SJCRH30 (cell line): ENCODE measurements at regions not wholly inside any gene's neighbourhood (a gene's known extent, or its start where the extent isn't known, plus 50 kb on each side); places are given as distances from the start of the nearest gene placed in this dataset.
"Not testable (repeated sequence)": the region's sequence is repeated elsewhere in the genome, so short reads cannot be mapped to it uniquely, and the experiment has no call there.

Experiments used
- DNase-seq, 2 experiments: peaks; one replicate each; pipeline ENCODE4 v3.0.0-alpha.2; 2015 to 2020
- H3K27ac ChIP-seq: fragments of 250-450 bp; sonication (Bioruptor Pico); 2 replicates; pipeline ENCODE4 v1.5.1; 2020; ENCODE audit warnings: mild to moderate bottlenecking, moderate library complexity
- H3K27me3 ChIP-seq: fragments of 250-450 bp; sonication (Bioruptor Pico); 2 replicates; pipeline ENCODE4 v1.5.1; 2020; ENCODE audit warnings: mild to moderate bottlenecking, moderate library complexity
- H3K36me3 ChIP-seq: fragments of 250-450 bp; sonication (Bioruptor Pico); 2 replicates; pipeline ENCODE4 v1.5.1; 2020; ENCODE audit warnings: mild to moderate bottlenecking, moderate library complexity
- H3K4me1 ChIP-seq: fragments of 250-450 bp; sonication (Bioruptor Pico); 2 replicates; pipeline ENCODE4 v1.5.1; 2020; ENCODE audit warnings: mild to moderate bottlenecking, moderate library complexity
- H3K4me3 ChIP-seq: fragments of 250-450 bp; sonication (Bioruptor Pico); 2 replicates; pipeline ENCODE4 v1.5.1; 2020; ENCODE audit warnings: mild to moderate bottlenecking, moderate library complexity
- H3K9me3 ChIP-seq: fragments of 250-450 bp; sonication (Bioruptor Pico); replicated peaks from 2 replicates; pipeline ENCODE4 v1.5.1; 2020; ENCODE audit warnings: mild to moderate bottlenecking, moderate library complexity

DNA sequence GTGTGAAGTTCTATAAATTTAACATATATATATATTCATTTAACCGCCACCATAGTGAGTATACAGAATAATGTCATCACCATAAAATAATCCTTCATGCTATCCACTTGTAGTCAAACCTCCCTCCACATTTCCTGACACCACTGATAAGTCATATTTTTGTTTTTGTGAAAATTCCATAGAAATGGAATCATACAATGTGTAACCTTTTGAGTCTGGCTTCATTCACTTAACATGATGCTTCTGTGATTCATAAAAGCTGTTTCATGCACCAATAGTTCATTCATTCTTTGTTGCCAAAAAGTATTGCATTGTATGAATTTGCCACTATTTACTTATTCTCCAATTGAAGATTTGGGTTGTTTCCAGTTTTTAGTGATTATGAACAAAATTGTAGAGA, 497.5 kb upstream of the PCDH20 start:
- H3K9me3 ChIP-seq, result no peaks in the 10 kb centered on the region
- no peaks in the 10 kb centered on the region for H3K27me3 ChIP-seq
- no peaks in the 10 kb centered on the region for H3K36me3 ChIP-seq
- no peak overlapping the region for H3K4me3 ChIP-seq
- H3K4me1 ChIP-seq, result no peaks in the 10 kb centered on the region
- H3K27ac ChIP-seq, result no peak overlapping the region
- DNase-seq, result no peak

- DNase-seq, result no peak
- no peaks in the 10 kb centered on the region for H3K4me1 ChIP-seq
- H3K9me3 ChIP-seq, result no peaks in the 10 kb centered on the region
- no peak overlapping the region for H3K27ac ChIP-seq
- no peak overlapping the region for H3K4me3 ChIP-seq
- no peaks in the 10 kb centered on the region for H3K36me3 ChIP-seq
- H3K27me3 ChIP-seq, result no peaks in the 10 kb centered on the region
Observed at GRCh38 chr13:61908906-61909615, 493.4 kb upstream of the PCDH20 start.

GRCh38 chr13:61905054-61905453, 489.4 kb upstream of the PCDH20 start:
- Histone ChIP-seq H3K4me3 (no peak overlapping the region), H3K36me3 (no peaks in the 10 kb centered on the region)

GRCh38 chr13:61901946-61902541, 486.4 kb upstream of the PCDH20 start:
- Histone ChIP-seq H3K4me3 (no peak overlapping the region), H3K9me3 (no peaks in the 10 kb centered on the region), H3K27me3 (no peaks in the 10 kb centered on the region), H3K27ac (no peak overlapping the region), H3K36me3 (no peaks in the 10 kb centered on the region), H3K4me1 (no peaks in the 10 kb centered on the region)
- no peak for DNase-seq

More at GRCh38 chr13:61905054-61905453, 489.4 kb upstream of the PCDH20 start:
- no peak overlapping the region for H3K27ac ChIP-seq
- H3K27me3 ChIP-seq, result no peaks in the 10 kb centered on the region
- no peaks in the 10 kb centered on the region for H3K9me3 ChIP-seq
- H3K4me1 ChIP-seq, result no peaks in the 10 kb centered on the region
- no peak for DNase-seq

DNA sequence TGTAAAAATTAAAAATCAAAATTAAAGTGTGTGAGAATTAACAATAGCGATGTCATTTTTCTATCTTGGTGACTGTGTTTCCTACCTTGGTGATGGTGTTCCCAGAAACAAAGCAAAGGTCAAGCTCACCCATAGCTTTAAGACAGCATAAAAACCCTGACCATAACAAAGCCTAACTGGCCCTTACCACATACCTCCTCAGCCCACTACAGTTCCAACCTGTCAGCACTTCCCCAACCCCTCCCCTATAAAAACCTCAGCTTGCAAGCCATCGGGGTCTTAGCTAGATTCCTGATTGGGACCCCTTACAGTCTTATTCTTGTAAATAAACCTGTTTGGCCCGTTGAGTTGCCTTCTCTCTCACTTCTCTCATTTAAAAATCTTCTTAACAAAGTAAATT, 484.4 kb upstream of the PCDH20 start:
- H3K4me3 ChIP-seq, result no peak overlapping the region
- H3K27me3 ChIP-seq, result no peaks in the 10 kb centered on the region
- no peak for DNase-seq
- no peaks in the 10 kb centered on the region for H3K4me1 ChIP-seq
- no peaks in the 10 kb centered on the region for H3K36me3 ChIP-seq
- no peak overlapping the region for H3K27ac ChIP-seq
- H3K9me3 ChIP-seq, result no peaks in the 10 kb centered on the region

- Histone ChIP-seq H3K36me3 (no peaks in the 10 kb centered on the region), H3K4me1 (no peaks in the 10 kb centered on the region), H3K9me3 (no peaks in the 10 kb centered on the region), H3K4me3 (no peak overlapping the region), H3K27ac (no peak overlapping the region), H3K27me3 (no peaks in the 10 kb centered on the region)
- no peak for DNase-seq
Observed at GRCh38 chr13:61898207-61898606, 482.6 kb upstream of the PCDH20 start.

- Histone ChIP-seq H3K36me3 (no peaks in the 10 kb centered on the region), H3K9me3 (no peaks in the 10 kb centered on the region), H3K4me3 (no peak overlapping the region), H3K27ac (no peak overlapping the region), H3K4me1 (no peaks in the 10 kb centered on the region), H3K27me3 (no peaks in the 10 kb centered on the region)
- no peak for DNase-seq
Observed at GRCh38 chr13:61891401-61891800, 475.8 kb upstream of the PCDH20 start.

GRCh38 chr13:61884830-61885229, 469.2 kb upstream of the PCDH20 start:
- Histone ChIP-seq H3K27me3 (no peaks in the 10 kb centered on the region), H3K4me3 (no peak overlapping the region), H3K4me1 (no peaks in the 10 kb centered on the region), H3K36me3 (no peaks in the 10 kb centered on the region), H3K9me3 (no peaks in the 10 kb centered on the region), H3K27ac (no peak overlapping the region)
- DNase-seq, result no peak

DNA sequence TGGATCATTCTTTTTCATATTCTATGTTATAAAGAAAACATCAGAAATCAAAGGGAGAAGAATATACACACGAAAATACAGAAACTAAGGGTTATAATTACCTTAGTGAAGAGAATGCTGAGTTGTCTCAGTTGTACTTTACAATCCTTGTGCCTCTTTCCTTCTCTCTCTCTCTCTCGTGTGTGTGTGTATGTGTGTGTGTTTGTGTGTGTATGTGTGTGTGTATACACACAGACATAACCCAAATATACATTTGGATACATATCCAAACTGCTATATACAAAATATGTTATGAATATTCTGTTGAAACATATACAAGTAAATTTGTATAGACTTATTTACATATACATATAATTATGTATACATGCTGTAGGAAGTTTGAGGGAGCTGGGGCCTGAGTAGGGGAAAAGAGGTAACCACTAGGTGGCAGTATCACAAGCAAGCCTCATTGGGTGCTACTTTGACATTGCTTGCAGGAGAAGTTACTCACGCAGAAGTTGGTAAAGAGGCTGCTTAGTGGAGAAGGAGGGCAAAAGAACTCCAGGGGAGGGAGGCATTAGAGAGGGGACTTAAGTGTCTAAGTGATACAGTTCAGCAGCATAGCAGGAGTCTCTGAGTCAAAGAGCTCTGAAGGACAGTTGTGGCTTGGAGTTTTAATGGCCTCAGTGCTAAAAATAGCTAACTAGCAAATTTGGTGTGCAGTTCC, 465.1 kb upstream of the PCDH20 start:
- Histone ChIP-seq H3K27ac (no peak overlapping the region), H3K4me1 (no peaks in the 10 kb centered on the region), H3K9me3 (no peaks in the 10 kb centered on the region), H3K36me3 (no peaks in the 10 kb centered on the region), H3K4me3 (no peak overlapping the region), H3K27me3 (no peaks in the 10 kb centered on the region)
- DNase-seq, result peak; percentile 28 to 70

DNA sequence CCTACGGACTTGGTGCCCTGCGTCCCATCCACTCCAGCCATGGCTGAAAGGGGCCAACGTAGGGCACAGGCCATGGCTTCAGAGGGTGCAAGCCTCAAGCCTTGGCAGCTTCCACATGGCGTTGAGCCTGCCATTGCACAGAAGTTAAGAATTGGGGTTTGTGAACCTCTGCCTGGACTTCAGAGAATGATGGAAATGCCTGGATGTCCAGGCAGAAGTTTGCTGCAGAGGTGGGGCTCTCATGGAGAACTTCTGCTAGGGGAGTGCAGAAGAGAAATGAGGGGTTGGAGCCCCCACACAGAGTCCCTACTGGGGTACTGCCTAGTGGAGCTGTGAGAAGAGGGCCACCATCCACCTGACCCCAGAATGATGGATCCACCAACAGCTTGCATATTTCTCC, 462.9 kb upstream of the PCDH20 start:
- DNase-seq, H3K27me3 ChIP-seq, H3K4me1 ChIP-seq, H3K27ac ChIP-seq, H3K4me3 ChIP-seq, H3K36me3 ChIP-seq, H3K9me3 ChIP-seq: not testable (repeated sequence)

DNA sequence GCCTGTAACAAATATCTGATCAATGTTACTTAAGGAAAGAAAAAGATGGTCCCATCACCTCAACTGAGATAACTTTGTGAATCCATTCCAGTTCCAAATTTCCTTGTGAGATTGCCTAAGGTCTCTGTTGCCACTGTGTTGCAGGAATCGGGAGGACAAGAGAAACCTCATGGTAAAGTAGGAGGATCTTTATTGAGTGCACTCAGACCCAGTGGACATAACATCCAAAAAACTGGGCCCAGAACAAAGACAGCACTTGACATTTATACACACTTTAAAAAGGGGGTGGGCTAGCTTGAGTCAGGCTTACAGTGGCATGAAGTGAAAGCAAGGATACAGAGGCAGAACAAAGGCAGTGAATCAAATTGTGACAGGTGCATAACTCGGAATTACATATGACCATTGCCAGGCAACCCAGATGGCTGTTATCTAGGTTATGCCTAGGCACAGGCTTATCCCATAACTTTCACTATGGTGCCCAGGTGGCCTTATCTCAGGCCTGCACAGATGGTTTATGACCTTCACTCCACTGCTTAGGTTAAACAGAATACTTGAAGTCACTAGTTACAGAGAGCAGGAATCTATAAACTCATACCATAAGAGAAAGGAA, 459.4 kb upstream of the PCDH20 start:
- Histone ChIP-seq H3K4me1 (no peaks in the 10 kb centered on the region), H3K36me3 (no peaks in the 10 kb centered on the region), H3K27ac (no peak overlapping the region), H3K4me3 (no peak overlapping the region), H3K9me3 (no peaks in the 10 kb centered on the region), H3K27me3 (no peaks in the 10 kb centered on the region)
- DNase-seq, result no peak

- no peak for DNase-seq
- no peaks in the 10 kb centered on the region for H3K36me3 ChIP-seq
- H3K9me3 ChIP-seq, result no peaks in the 10 kb centered on the region
Observed at GRCh38 chr13:61873717-61874116, 458.1 kb upstream of the PCDH20 start.

DNA sequence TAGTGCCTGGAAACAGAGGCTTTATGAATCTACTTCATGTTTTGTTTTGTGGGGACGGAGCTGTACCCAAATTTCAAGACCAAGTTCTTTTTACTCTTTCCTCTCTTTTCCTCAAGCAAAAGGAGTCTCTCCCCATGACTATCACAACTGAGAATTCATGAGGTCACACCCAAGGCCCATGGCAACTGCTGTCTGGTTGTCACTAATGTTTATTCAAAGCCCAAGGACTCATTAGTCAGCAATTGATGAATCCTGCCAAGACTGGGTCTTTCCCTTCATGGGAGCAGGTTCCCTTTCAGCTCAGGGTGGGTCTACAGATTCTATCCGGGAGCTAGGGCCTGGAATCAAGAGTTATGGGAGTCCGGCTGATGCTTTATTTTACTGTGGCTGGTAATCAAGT, 441.5 kb upstream of the PCDH20 start:
- DNase-seq, result no peak
- Histone ChIP-seq H3K4me3 (no peak overlapping the region), H3K36me3 (no peaks in the 10 kb centered on the region), H3K27ac (no peak overlapping the region), H3K4me1 (no peaks in the 10 kb centered on the region), H3K27me3 (no peaks in the 10 kb centered on the region), H3K9me3 (no peaks in the 10 kb centered on the region)

More at GRCh38 chr13:61873717-61874116, 458.1 kb upstream of the PCDH20 start:
- Histone ChIP-seq H3K4me3 (no peak overlapping the region), H3K27me3 (no peaks in the 10 kb centered on the region), H3K27ac (no peak overlapping the region), H3K4me1 (no peaks in the 10 kb centered on the region)

DNA sequence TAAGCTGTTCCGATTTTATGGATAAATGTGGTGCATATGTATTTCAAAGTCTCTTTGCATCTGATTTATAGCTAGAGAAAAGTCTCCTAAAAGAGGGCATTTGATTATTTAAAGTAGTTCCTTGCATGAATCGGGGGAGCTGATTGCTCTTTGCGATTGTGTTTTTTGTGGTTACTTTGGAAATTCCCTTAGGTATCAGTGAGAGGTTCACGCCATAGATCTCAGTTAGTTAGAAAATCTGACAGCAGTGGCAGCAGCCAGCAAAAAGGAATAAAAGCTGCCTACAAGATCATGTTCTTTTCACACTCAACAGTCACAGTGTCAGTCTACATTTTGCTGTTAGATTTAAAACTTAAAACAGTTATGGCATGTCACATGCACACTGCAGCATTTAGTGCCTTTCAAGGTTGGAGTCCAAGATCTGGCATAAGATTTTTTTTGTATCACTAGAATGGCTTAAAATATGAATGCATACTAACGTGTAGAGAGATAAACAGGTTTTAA, 436.5 kb upstream of the PCDH20 start:
- Histone ChIP-seq H3K9me3 (no peaks in the 10 kb centered on the region), H3K27ac (no peak overlapping the region), H3K27me3 (no peaks in the 10 kb centered on the region), H3K4me1 (no peaks in the 10 kb centered on the region), H3K4me3 (no peak overlapping the region), H3K36me3 (no peaks in the 10 kb centered on the region)
- DNase-seq, result no peak

DNA sequence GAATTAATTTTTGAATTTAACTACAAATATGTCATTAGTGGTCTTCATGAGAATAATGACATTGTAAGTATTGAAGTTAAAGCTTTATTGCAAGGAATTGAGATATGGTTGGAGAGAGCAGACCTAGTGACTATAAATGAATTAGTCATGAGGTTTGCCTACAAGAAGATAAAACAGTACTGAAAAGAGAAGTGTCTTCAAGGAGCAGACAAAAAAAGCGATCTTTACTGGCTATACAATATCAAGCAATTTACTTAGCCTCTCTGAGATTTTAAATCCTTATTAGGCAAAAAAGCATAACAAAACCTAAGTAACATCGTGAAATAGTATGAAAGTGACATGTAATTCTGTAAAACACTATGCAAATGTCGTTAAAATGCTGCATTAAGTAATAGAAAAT, 435.1 kb upstream of the PCDH20 start:
- no peaks in the 10 kb centered on the region for H3K36me3 ChIP-seq
- H3K27me3 ChIP-seq, result no peaks in the 10 kb centered on the region
- no peak overlapping the region for H3K4me3 ChIP-seq
- DNase-seq, result no peak
- no peaks in the 10 kb centered on the region for H3K4me1 ChIP-seq
- H3K9me3 ChIP-seq, result no peaks in the 10 kb centered on the region
- no peak overlapping the region for H3K27ac ChIP-seq
